HG03135 (cell line): ENCODE measurements at regions not wholly inside any gene's neighbourhood (a gene's known extent, or its start where the extent isn't known, plus 50 kb on each side); places are given as distances from the start of the nearest gene placed in this dataset.
"Not testable (repeated sequence)": the region's sequence is repeated elsewhere in the genome, so short reads cannot be mapped to it uniquely, and the experiment has no call there.

Experiments
- ATAC-seq: cut with Tn5 transposase; IDR thresholded peaks from one replicate; pipeline ENCODE4 v1.9.1; 2021; ENCODE audit warnings: mild to moderate bottlenecking, moderate library complexity; ENCODE audit not compliant: unreplicated experiment

DNA sequence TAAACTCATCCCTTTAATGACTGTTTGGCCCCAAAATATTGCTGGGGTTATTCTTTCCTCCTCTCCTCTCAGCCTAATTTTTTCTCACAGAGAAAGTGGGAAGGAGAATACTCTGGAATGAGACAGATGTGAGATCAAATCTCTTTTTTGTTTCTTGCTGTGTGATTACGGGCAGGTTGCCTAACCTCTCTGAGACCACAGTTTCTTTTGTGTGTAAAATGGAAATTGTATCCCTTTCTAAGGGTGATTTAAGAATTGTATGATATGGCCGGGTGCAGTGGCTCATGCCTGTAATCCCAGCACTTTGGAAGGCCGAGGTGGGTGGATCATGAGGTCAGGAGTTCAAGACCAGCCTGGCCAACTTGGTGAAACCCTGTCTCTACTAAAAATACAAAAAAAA, 111.5 kb upstream of the MRPS22 start:
- not testable (repeated sequence) for ATAC-seq

DNA sequence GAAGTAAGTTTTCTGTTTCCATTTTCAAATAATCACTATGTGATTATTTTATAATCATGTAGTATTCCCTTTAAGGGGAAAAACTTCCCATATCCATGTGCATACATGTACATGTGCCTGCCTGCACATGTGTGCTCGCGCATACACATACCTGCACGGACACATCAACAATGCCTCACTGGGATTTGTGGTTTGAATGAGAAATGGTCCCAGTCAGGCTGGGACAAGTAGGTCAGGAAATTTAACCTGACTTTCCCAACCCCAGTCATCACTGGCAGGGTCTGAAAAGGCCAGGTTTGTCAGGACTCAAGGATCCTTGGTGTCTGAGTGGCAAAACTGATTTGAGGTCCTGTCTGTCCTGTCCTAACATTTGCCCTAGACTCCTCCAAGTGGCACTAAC, 109.3 kb upstream of the MRPS22 start:
- ATAC-seq: no peak

DNA sequence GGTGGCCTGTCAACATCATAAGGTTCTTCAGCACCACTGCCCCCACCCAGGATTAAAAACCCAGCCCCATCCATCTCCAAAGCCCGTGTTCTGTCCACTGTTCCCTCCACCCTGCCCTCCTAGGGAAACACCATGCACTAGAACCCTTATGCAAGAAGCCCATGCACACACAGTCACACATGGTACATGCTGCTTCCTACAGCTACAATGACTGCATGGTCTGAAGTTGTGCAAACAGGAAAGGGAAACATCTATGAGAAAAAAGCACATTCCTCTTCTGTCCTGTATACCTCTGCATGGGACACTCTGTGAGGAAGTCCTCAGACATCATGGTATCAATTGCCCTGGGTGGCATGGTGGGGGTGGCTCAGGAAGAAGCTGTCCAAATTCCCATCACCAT, 108.6 kb upstream of the MRPS22 start:
- no peak for ATAC-seq

DNA sequence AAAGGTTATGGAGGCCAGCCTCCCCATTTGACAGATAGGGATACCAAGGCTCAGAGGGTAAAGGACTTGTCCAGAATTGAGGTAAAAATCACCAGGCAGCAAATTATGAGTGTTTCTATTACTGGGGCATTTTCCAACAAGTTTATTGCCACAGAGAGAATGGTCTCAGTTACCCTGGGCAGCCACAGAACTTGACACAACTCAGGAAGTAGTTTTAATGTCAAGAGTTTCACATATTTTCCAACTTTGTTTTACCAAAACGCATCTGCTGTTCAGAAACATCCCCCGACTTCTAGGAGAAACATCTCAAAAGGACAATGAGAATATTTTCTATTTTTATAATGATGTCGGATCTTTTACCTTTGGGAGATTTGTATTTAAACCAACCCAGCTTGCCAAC, 107.5 kb upstream of the MRPS22 start:
- no peak for ATAC-seq

DNA sequence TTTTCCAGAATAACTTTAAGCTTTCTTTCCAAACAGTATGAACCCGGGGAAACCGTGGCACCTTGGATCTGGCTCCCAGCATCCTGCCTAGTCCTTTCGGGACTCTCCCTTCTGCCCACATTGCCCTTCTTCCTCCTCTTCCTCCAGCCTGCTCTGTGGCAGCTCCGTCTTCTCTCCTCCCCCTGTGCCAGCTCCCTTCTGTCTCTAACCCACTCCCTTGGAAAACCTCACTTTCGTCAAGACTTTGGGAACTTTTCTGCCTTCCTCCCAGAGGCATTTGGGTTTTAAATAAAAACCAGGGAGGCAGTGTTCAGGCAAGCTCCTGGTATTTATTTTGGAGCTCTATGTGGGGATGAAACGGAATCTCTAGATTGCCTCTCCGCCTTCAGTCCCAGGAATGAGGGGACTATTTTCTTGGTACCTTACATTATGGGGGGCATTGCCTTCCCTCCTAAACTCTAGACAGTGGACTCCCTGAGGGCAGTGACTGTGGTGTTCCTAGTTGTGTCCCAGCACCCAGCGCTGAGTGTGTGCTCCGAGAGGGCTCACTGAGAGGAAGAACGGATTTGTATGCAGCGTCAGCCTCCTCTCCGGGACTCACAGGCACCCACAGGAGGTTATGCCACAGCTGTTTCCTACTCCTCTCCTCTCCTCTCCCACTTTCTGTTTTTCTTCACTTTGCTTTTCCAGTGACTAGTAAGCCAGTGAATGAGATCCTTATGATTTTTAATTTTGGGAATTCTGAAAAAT, 105.4 kb upstream of the MRPS22 start:
- ATAC-seq: no peak

DNA sequence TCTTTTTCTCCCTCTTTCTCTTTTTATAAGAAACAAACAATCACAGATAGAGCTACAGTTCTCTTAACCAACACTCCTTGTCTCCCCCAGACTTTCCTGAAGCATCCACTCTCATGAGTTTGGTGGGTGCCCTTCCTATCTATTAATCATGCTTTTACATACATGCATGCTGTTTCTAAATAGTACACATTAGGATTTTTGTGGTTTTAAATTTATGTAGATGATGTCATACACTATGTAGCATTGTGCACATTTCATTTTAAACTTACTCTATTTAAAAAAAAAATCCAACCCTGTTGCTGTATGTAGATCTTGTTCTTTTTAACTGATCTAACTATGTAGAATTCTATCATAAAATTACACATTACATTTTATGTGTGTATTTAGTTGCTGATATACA, 104.3 kb upstream of the MRPS22 start:
- ATAC-seq: no peak

DNA sequence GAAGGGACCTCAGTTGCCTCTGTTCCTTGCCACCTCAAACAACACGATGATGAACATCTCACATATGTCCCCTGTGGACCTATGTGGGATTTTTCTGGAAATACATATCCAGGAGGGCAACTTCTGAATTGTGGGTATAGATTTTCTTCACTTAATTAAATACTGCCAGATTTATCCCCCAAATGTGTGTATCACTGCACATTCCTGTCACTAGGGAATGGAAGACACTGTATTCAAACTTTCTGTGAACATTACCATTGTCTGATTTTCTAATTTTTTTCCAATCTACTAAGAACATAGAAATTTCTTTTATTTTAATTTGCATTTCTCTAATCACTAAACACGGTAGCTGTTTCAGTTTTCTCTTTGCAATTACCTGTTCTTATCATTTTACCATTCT, 102.0 kb upstream of the MRPS22 start:
- no peak for ATAC-seq

DNA sequence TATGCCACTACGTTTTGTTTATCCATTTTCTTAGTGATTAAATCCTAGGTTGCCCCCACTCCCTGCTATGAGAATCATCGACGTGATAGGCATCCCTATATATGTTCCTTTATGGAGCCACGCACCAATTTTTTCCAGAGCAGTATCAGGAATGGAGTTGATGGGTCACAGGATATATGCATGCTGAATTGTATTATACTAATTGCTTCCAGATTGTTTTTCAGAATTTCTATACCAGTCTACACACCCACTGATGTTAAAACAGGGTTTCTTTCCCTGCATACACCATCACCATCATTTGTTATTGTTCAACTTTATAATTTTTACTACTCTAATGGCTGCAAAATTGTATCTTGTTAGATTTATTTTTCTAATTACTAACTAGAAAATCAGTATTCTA, 100.1 kb upstream of the MRPS22 start:
- ATAC-seq: no peak

DNA sequence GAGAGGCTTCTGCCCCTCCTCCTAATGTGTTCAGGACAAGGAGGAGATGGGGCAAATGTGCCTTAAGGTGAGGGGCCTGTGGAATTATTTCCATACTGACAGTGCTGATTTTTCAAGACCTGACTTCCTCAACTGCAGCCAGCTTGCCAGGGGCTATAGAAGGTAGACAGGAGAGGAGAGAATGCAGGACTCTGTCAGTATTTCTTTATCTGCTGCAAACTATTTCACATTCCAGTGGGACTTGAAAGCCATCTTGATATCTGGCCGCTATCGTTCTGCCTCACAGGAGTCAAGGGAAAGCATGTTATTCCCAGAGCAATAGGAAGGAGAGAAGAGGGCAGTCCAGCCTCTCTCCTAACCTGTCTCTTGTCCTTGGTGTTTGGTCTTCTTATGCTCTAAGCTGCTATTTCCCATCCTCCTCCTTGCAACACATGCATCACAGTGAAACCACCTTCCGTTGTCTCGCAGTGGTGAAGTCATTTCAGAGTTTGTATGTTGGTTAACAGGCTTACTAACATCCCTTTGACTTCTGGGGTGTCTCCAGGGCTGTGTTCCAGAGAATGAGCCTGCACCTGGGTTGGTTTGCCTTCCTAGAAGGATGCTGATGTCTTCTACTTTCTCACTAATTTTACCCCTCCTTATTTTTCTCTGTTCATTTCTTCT, 95.1 kb upstream of the MRPS22 start:
- no peak for ATAC-seq

DNA sequence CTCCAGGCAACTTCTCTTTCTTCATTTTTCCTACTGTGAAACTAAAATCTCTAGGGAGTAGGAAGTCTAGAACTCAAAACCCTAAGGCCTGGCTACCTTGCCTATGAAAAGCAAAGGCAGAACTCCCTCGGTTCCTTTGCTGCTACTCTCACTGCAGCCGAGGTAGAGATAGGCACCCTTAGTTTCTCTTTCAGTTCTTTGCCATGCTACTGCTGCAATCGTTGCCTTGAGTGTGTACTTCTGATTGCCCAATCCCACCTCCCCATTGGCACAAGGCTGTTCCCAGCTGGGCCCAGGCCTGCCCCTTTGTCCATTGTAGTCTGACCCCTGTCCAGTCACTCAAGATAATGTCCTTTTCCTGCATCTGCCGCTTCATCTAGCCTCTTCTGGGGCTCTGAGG, 92.3 kb upstream of the MRPS22 start:
- no peak for ATAC-seq

DNA sequence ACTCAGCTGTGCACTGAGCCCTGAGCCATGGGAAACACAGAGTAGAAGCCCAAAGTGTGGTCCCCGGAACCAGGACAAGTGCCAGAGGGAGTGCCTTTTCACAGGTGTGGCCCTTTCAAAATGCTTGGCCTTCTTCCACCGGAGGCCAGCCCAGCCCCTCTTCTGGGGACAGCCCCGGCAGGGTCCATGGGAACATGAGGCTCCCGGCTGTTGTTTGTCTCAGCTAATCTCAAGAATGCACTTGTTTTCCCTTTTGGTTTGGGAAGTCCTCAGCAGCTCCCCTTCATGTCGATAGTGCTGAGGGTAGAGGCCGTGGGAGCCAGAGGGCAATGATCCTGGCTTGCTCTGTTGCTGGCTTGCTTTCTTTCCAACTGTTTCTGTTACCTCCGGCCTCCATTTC, 91.1 kb upstream of the MRPS22 start:
- no peak for ATAC-seq

DNA sequence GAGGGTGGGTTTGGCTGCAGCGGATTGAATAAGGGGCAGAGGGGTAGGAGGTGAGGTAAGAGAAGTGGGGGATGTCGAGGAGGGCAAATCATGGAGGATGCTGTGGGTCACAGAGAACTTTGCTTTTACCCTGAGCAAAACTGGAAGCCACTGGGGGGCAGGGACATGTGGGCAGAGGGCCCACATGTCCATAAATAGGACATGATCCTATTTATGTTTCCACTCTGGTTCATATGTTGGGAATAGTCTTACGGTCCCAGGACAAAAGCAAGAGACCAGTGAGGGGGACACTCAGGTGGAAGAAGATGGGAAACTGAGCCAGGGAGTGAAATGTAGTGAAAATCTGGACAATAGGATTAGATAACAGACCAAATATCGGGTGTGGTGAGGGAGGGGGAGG, 85.5 kb upstream of the MRPS22 start:
- ATAC-seq: no peak

DNA sequence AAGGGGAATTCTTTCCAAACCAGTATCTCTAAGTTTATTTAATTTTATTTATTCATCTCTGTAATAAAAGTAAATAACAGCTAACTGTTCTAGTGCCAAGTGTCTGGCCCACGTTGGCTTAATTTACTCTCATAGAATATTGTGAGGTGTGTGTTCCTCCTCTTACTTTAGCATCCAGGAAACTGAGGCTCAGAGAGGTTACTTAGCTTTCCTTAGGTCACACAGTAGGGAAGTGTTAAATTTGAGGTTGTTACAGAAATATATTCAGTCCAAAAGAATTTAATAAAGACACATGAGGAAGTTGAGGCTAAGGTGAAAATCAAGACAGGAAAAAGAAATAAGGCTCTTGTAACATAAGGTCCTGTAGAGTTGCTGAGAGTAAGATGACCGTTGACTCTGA, 84.4 kb upstream of the MRPS22 start:
- ATAC-seq: no peak

DNA sequence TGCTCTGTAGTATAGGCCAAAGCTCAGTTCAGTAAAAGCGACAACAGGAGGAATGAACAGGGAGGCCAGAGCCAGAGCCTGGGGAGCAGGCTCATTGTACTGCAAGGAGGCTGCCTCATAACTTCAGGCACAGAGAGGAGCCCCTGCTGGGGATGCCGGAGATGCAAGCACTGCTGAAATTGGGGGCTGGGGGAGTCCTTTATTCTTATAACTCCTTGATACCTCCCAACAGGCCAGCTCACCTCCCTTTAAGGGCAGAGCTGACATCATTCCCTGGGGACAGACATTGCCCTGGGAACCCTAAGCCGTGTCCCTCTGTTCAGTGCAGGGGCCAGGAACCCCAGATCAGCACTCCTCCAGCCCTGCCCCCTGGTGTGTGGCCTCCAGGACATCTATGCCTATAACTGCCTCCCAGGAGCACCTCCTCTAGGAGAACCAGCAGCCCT, 83.8 kb upstream of the MRPS22 start:
- ATAC-seq: no peak

DNA sequence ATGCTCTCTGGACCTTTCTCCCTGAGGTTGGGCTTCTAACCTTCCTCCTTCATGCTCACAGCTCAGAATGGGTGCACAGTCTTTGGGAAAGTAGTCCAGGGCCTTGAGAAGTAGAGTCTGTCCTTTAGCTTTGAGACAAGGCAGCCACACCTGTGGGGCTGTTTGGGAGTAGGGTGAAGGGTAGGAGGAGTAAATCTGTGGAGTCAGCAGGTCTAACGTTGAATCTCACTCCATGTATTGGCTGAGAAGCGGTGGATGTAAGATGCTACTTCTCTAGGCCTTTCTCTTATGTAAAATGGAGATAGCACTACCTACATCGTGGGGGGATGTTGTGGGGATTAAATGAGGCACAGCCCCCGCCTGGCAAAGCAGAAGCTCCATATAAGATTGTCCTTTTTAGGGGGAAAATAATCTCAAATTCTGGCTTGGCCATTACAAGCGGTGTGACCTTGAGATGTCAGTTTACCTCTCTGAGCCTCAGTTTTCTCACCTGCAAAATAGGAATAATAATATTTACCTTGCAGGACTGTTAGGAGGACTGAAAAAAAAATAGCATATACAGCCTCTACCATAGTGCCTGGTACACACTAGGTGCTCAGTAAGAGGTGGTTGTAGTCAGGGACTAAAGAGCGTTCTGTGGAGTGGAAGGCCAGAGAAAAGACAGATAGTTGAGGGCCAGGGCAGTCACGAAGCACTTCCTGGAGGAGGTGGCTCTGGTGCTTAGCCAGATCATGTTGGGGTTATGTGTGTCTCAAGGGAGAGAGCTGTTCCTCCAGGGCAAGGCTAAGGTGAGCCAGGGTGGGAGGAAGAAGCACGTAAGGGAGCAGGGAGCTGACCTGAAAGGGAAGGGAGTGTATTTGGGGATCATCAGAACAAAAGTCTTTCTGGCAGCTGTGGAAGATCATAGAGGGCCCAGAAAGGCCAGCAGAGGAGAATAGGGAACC, 82.8 kb upstream of the MRPS22 start:
- no peak for ATAC-seq

DNA sequence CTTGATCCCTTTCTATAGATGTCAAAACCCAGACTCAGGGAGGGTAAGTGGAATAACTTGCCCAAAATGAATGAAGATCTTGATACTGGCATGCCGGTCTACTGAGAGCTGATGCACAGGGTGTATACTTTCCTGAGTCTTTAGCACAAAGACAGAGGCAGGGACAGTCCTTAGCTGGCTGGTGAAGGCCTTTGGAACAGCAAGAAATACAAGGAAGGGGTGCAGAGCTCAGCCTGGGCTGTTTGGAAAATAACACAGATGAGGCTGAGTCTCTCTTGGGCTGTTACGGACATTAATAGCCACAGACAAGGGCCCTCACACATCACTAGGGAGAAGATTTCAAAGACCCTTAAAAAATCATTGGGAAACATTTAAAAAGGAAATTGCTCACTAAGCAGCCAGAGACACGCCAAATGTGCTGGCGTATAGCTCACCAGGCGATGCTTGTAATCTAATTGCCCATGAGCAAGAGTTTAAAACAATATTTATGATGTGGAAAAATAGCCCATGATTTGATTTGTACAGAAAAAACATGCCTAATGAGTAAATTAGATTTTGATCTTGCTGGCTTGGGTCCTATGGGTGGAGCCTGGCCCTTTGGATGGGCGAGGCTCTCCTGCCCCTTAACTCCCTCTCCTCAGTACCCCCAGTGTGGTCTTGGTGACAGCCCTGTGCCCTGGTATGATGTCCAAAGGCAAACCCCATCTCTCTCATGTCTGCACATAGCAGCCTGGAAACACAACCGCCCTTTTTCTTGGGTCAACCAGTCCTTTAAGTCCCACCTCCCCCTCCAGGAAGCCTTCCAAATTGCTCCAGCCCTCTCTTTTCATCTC, 81.8 kb upstream of the MRPS22 start:
- no peak for ATAC-seq

DNA sequence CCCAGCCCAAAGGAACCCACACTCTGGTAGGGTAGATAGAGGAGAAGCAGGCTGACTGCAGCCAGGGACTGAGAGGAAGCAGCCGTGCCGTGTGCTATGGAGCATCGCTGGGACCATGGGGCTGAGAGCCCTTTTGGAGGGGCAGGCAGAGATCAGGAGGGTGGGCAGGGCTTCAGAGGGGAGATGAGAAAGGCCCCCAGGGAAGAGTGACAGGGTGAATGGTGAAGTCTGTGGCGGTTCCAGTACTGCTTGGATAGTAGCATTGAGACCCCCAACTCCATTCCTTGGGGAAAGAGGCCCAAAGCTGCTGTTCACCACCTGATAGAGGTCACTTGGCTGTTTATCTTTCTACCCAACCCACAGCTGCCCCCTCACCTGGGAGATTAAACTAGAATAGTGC, 80.0 kb upstream of the MRPS22 start:
- ATAC-seq: no peak

DNA sequence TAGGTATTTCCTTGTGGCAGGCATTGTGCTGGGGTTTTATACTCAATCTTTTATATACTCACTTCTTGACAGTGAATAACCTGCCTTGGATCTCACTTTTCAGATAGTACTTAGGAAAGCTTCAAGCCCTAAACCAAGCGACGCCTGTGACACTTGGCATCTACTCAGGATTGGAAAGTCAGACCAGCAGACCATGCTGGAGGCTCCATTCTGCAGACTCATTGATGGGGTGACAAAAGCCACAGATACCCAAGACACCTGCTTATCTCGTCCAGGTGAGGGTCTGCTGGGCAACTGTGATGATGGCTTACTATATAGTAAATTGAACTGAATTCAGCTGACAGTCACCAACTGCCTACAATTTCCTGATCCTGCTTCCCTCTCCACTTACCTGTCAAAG, 79.4 kb upstream of the MRPS22 start:
- ATAC-seq: no peak

DNA sequence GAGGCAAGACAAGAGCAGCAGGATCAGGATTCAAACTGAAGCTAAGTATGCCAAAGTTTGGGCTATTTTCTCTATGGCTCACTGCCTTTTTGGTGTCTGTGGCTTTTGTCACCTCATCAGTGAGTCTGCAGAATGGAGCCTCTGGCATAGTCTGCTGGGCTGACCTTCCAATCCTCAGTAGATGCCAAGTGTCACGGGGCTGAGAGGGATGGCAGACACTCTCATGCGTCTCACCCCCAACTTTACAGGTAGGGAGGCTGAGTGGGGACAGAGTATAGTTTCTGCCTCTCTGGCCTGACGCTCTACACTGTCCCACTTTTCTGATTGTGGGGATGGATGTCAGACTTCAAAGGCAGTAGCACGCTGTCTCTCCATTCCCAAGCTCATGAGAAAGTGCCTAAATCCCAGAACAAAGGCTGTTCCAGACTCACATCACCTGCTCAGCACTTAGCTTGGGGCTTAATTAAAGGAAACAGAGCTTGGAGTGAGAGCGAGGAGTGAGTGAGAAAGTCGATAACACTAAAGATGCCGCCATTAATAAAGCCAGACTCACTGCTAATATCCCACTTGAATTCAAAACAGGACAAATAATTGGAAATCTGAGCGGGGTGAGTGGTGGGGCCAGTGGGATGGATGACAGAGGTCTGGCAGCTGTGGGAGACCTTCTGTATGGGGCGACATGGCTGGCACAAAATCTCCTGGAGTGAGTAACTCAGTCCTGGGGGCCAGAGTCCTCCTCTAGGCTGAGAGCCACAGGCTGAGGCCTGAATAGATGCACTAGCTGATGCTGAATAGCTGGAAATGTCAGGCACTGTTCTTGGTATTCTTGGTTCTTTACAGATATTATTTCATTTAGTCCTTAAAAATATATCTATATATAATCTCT, 78.4 kb upstream of the MRPS22 start:
- ATAC-seq: no peak
